OCI-LY7 (cell line): ENCODE measurements at regions not wholly inside any gene's neighbourhood (a gene's known extent, or its start where the extent isn't known, plus 50 kb on each side); places are given as distances from the start of the nearest gene placed in this dataset.

Experiments
- BruUV-seq: library from RNA; stranded (reverse); fragments of 400-500 nt; replicated peaks from 2 replicates; lab custom pipeline; 2021; lab: Mats Ljungman, UMichigan
- CTCF ChIA-PET: fragments of 300-600 bp; sonication (Branson Sonifier 250); formaldehyde crosslinking; loops from one replicate; lab custom pipeline; 2022; ENCODE audit warnings: antibody characterized with exemption; ENCODE audit not compliant: unreplicated experiment; lab: Charles Lee
- POLR2A ChIA-PET: fragments of 300-600 bp; sonication (Branson Sonifier 250); formaldehyde crosslinking; loops from one replicate; lab custom pipeline; 2022; ENCODE audit warnings: antibody characterized with exemption; lab: Charles Lee
- DNase-seq: peaks from one replicate; pipeline ENCODE4 v3.0.0-alpha.2; 2015; ENCODE audit warnings: low spot score
- H2AFZ ChIP-seq: fragments of 200-600 bp; sonication (generic), shearing (Covaris generic); 2 replicates; pipeline ENCODE4 v1.6.1; 2014; ENCODE audit warnings: mild to moderate bottlenecking, antibody characterized with exemption, low read length, moderate library complexity
- H3K27ac ChIP-seq: fragments of 200-600 bp; sonication (generic); 2 replicates; pipeline ENCODE4 v1.5.1; 2014; ENCODE audit warnings: mixed run types, low read depth, mild to moderate bottlenecking, moderate library complexity, low read length, inconsistent platforms; ENCODE audit not compliant: poor library complexity, severe bottlenecking
- H3K36me3 ChIP-seq: fragments of 200-600 bp; sonication (generic); 2 replicates; pipeline ENCODE4 v1.6.1; 2014; ENCODE audit warnings: mild to moderate bottlenecking, antibody characterized with exemption, low read length, moderate library complexity, mixed read lengths; ENCODE audit not compliant: insufficient read depth
- H3K4me1 ChIP-seq: fragments of 200-600 bp; sonication (generic); 2 replicates; pipeline ENCODE4 v1.5.1; 2014; ENCODE audit warnings: mild to moderate bottlenecking, low read length; ENCODE audit not compliant: insufficient read depth, poor library complexity, severe bottlenecking
- H3K4me2 ChIP-seq: fragments of 200-600 bp; sonication (generic); 2 replicates; pipeline ENCODE4 v1.6.1; 2014; ENCODE audit warnings: mild to moderate bottlenecking, low read length
- H3K4me3 ChIP-seq: fragments of 200-600 bp; sonication (generic); 2 replicates; pipeline ENCODE4 v1.5.1; 2014; ENCODE audit warnings: mild to moderate bottlenecking, low read depth, low read length; ENCODE audit not compliant: poor library complexity, severe bottlenecking
- H3K79me2 ChIP-seq: fragments of 200-600 bp; sonication (generic); 2 replicates; pipeline ENCODE4 v1.6.1; 2016; ENCODE audit warnings: low read depth, mild to moderate bottlenecking, low read length, moderate library complexity, mixed read lengths; ENCODE audit not compliant: insufficient read depth
- H3K9me2 ChIP-seq: fragments of 200-600 bp; sonication (generic); 2 replicates; pipeline ENCODE4 v1.6.1; 2016; ENCODE audit warnings: mild to moderate bottlenecking, low read length, mixed read lengths; ENCODE audit not compliant: insufficient read depth
- H3K9me3 ChIP-seq: fragments of 200-600 bp; sonication (generic); 2 replicates; pipeline ENCODE4 v1.6.1; 2014; ENCODE audit warnings: mild to moderate bottlenecking, mixed run types, low read length, mixed read lengths
- H4K20me1 ChIP-seq: fragments of 200-600 bp; sonication (generic); 2 replicates; pipeline ENCODE4 v1.6.1; 2014; ENCODE audit warnings: mild to moderate bottlenecking, antibody characterized with exemption, low read length, moderate library complexity, mixed read lengths; ENCODE audit not compliant: insufficient read depth
- EZH2phosphoT487 ChIP-seq: fragments of 200-600 bp; sonication (generic); IDR thresholded peaks from 2 replicates; pipeline ENCODE4 v1.6.1; 2018; ENCODE audit warnings: low read depth, borderline replicate concordance, mild to moderate bottlenecking, mixed run types, antibody characterized with exemption, low read length, moderate library complexity, mixed read lengths
- intact Hi-C: fragments of 100-400 bp; cut with micrococcal nuclease; formaldehyde crosslinking; loops from one replicate; pipeline ENCODE4 v1.10.0; 2022; ENCODE audit not compliant: unreplicated experiment
- TF ChIP-seq, protein P1 (sequence below): fragments of 200-600 bp; sonication (generic); conservative IDR thresholded peaks from 2 replicates; pipeline ENCODE4 v1.5.1; 2014; ENCODE audit warnings: mild to moderate bottlenecking, antibody characterized with exemption, low read length, moderate library complexity, mixed read lengths

DNA sequence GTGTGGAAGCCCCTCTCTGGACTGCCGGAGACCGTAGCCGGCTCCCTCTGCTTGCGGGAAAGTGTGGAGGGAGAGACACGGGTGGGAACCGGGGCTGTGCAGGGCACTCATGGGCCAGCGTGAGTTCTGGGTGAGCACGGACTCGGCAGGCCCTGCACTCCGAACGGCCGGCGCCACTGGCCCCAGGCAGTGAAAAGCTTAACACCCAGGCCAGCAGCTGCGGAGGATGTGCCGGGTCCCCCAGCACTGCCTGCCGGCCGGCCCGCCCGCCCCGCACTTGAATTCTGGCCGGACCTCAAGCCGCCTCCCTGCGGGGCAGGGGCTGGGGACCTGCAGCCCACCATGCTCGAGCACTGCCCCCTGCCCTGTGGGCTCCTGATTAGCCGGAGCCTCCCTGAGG is 147.0 kb downstream of the FGF9 start:
- CTCF ChIA-PET = no interaction called here
- H3K79me2 ChIP-seq = no peaks in the 10 kb centered on the region
- no peak for DNase-seq
- no peak for TF ChIP-seq EZH2phosphoT487
- TF ChIP-seq, protein P1, sequence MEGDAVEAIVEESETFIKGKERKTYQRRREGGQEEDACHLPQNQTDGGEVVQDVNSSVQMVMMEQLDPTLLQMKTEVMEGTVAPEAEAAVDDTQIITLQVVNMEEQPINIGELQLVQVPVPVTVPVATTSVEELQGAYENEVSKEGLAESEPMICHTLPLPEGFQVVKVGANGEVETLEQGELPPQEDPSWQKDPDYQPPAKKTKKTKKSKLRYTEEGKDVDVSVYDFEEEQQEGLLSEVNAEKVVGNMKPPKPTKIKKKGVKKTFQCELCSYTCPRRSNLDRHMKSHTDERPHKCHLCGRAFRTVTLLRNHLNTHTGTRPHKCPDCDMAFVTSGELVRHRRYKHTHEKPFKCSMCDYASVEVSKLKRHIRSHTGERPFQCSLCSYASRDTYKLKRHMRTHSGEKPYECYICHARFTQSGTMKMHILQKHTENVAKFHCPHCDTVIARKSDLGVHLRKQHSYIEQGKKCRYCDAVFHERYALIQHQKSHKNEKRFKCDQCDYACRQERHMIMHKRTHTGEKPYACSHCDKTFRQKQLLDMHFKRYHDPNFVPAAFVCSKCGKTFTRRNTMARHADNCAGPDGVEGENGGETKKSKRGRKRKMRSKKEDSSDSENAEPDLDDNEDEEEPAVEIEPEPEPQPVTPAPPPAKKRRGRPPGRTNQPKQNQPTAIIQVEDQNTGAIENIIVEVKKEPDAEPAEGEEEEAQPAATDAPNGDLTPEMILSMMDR = no peak
- H3K4me2 ChIP-seq = no peak overlapping the region
- H3K9me2 ChIP-seq = no peaks in the 10 kb centered on the region
- H4K20me1 ChIP-seq = no peaks in the 10 kb centered on the region
- no peaks in the 10 kb centered on the region for H3K36me3 ChIP-seq
- H3K4me3 ChIP-seq = no peak overlapping the region
- H3K4me1 ChIP-seq = no peaks in the 10 kb centered on the region
- POLR2A ChIA-PET = no interaction called here
- H3K27ac ChIP-seq = no peak overlapping the region
- no TSS peak for BruUV-seq
- no peaks in the 10 kb centered on the region for H3K9me3 ChIP-seq
- intact Hi-C loops = no loop called here
- no peak overlapping the region for H2AFZ ChIP-seq

DNA sequence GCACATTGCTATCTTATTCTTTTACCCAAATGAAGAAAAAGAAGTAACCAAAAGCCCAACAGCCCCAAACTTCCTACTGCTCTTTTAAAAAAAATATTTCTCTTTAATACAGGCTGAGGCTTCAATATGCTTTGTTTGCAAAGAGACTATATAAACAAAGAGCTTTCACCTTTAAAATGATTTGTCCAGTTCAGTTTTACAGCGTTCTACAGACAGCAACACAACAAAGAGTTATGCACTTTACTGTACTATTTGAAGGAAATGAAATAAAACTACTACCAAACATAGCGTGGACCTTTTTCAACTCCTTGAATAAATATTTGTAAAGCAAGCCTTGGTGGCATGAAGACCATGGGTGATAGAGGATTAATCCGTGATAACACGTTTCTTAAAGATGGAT is 151.2 kb downstream of the FGF9 start:
- no peak for DNase-seq
- no TSS peak for BruUV-seq
- CTCF ChIA-PET = no interaction called here

DNA sequence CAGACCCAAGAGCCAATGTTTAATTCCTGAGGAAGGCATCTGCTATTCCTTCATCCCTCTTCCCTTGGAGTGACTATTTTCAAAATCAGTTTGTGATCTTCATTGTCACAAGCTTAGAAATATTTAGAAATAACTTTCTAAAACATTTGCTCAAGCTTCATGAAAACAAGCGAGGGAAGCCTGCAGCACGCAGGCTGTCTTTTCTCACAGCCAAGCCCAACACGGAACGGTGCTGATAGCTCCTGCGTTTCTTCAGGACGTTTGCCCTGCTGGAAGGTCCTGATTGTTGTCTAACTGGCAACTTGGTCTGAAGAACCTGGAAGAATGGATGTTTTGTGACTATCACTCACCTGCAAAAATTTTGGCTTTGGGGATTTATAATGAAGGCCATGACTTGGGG is 152.5 kb downstream of the FGF9 start:
- H4K20me1 ChIP-seq = no peaks in the 10 kb centered on the region
- TF ChIP-seq, protein P1 = no peak
- no peak for TF ChIP-seq EZH2phosphoT487

More for the DNA sequence above, 151.2 kb downstream of the FGF9 start:
- intact Hi-C loops = loop anchor here (10.0 kb wide), 1 partner anchor 187 kb away; no protein-coding TSS in a partner anchor
- Histone ChIP-seq H2AFZ (no peak overlapping the region), H3K36me3 (no peaks in the 10 kb centered on the region), H3K27ac (no peak overlapping the region), H3K4me2 (no peak overlapping the region), H3K4me1 (no peaks in the 10 kb centered on the region), H4K20me1 (no peaks in the 10 kb centered on the region), H3K79me2 (no peaks in the 10 kb centered on the region), H3K9me3 (no peaks in the 10 kb centered on the region), H3K4me3 (no peak overlapping the region), H3K9me2 (no peaks in the 10 kb centered on the region)
- POLR2A ChIA-PET = no interaction called here
- TF ChIP-seq EZH2phosphoT487 = no peak
- TF ChIP-seq, protein P1 = no peak

More for the DNA sequence above, 152.5 kb downstream of the FGF9 start:
- H3K4me3 ChIP-seq = no peak overlapping the region
- POLR2A ChIA-PET = no interaction called here
- H3K36me3 ChIP-seq = no peaks in the 10 kb centered on the region
- no peaks in the 10 kb centered on the region for H3K9me2 ChIP-seq
- CTCF ChIA-PET = no interaction called here
- no peaks in the 10 kb centered on the region for H3K79me2 ChIP-seq
- BruUV-seq = no TSS peak
- DNase-seq = no peak
- no peak overlapping the region for H2AFZ ChIP-seq
- intact Hi-C loops = loop anchor here (10.0 kb wide), 1 partner anchor 189 kb away; no protein-coding TSS in a partner anchor
- H3K4me2 ChIP-seq = no peak overlapping the region
- no peaks in the 10 kb centered on the region for H3K9me3 ChIP-seq
- H3K4me1 ChIP-seq = no peaks in the 10 kb centered on the region
- no peak overlapping the region for H3K27ac ChIP-seq
